Erythroblast (primary cell): ENCODE measurements at regions not wholly inside any gene's neighbourhood (a gene's known extent, or its start where the extent isn't known, plus 50 kb on each side); places are given as distances from the start of the nearest gene placed in this dataset.

Experiments
- GATA1 ChIP-seq: IDR thresholded peaks from 2 replicates; pipeline ENCODE4 v1.6.1; 2011; ENCODE audit warnings: low read depth, mild to moderate bottlenecking, control low read depth, low read length, moderate library complexity
- POLR2A ChIP-seq: IDR thresholded peaks from 2 replicates; pipeline ENCODE4 v1.6.1; 2011; ENCODE audit warnings: mild to moderate bottlenecking, low read length

DNA sequence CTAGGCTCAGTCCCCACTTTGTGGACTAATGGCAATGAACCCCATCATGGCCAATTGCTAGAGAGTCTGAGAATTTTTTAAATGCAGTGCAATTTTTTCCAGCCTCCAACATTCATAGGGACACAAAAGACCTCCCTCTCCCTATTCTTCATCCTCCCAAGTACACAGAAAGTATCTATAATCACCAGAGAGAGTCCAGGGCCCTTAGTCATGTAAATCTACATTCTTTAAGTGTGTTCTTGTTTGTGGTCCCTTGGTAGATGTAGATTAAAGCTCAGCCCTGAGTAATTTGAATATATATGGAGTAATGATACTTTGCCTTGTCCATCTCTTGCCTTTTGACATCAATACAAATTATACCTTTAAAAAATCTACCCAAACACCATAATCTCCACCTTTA lies 51.3 kb upstream of the ATXN3L start:
- TF ChIP-seq POLR2A (no peak), GATA1 (no peak)
